GM18505 (cell line): ENCODE measurements at regions not wholly inside any gene's neighbourhood (a gene's known extent, or its start where the extent isn't known, plus 50 kb on each side); places are given as distances from the start of the nearest gene placed in this dataset.
"Not testable (repeated sequence)": the region's sequence is repeated elsewhere in the genome, so short reads cannot be mapped to it uniquely, and the experiment has no call there.

ENCODE experiments used
- ATAC-seq: cut with Tn5 transposase; IDR thresholded peaks from one replicate; pipeline ENCODE4 v1.9.1; 2021; ENCODE audit not compliant: unreplicated experiment
- POLR2A ChIP-seq: IDR thresholded peaks from 4 replicates; pipeline ENCODE4 v1.6.1; 2011; ENCODE audit warnings: borderline replicate concordance; ENCODE audit not compliant: insufficient read depth, insufficient read length; ENCODE audit errors: extremely low read depth

DNA sequence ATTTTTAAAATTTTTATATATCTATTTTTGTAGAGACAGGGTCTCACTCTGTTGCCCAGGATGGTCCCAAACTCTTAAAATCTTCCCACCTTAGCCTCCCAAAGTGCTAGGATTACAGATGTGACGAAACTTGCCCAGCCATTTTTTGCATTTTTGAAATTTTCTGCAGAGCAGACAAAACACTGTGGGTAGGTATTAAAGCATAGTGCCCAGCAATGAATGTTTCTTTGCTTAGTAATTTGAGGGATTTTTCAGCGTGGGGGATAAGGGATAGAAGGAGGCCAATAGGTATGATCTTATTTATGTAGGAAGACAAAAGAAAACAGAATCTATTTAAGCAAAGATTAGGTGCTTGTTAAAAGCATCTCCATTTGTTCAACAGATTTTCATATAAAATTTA lies 446.8 kb upstream of the DPH6 start:
- TF ChIP-seq POLR2A = no peak
- no peak for ATAC-seq

DNA sequence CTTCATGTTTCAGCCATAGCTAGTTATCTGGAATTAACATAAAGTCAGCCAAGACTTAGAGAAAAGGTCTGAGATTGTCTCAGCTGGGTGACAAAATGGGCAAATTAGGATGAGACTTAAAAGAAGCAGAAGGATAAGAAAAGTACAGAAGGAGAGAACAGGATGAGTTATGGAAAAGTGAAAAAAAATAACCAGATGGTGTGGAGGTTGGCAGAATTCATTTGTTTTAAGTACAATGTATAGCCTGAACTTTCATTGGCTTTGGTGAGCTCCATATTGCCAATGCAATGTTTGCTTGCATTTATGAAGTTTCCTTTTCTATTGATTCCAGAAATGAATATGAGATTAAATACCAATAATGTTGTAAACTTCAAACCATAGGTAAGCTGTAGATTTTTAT lies 447.2 kb upstream of the DPH6 start:
- ATAC-seq = no peak
- TF ChIP-seq POLR2A = no peak

DNA sequence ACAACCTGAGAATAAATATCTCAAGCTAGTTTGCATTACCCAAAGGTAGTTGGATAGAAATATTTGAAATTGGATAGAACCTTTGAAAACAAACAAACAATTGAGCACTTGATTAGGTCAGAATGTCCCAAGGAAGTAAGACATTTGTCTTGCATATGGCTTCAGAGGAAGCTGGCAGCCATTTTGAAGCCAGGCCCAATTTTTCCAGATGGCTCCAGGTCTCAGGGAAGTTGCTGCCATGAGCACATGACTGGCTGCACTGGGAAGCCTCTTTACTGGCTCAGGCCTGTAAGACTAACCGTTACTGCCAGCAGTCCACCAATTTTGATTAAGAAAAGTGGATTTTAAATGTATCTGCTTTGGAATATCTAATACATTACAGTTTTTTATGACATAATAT lies 448.9 kb upstream of the DPH6 start:
- no peak for ATAC-seq
- TF ChIP-seq POLR2A = no peak

DNA sequence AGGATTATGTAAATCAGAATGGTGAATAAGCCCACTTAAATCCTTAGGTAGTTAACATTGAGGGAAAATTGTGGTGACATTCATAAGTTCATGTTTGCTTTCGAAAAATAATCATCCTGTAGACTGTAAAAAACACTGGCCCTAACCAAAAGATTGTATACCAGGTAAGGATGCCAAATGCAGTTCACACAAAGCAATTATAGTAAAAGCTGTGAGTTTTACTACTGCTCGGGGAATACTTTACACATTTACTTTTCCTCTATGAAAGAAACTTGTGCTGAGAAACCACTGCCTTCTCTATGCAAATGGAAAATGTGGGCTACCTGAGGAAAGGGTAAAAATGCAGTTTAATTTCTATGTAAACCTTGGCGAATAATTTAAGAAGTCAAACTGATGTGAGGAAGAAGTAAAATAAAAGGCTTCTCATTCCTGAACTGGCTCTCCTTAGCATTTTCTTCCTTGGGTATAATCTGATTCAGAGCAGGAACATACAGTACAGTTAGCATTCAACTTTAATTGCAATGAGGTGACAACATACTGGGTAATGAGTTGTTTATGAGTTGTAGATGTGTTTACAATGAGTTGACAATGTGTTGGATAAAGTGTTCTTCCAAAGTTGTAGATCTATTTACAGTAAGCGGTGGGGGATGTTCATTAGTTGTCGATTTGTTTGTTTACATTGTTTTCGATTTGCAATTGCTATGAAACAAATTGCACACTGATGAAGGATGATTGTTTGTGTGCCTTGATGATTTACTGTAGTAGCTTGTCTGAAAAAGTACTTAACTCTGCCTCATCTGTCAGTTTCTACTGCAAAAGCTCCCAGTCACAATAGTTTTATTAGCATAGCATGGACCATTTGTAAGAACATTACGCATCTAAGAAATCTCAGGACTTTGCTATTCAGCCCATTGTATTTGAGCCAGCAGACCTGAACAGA lies 453.0 kb upstream of the DPH6 start:
- no peak for ATAC-seq
- no peak for TF ChIP-seq POLR2A

DNA sequence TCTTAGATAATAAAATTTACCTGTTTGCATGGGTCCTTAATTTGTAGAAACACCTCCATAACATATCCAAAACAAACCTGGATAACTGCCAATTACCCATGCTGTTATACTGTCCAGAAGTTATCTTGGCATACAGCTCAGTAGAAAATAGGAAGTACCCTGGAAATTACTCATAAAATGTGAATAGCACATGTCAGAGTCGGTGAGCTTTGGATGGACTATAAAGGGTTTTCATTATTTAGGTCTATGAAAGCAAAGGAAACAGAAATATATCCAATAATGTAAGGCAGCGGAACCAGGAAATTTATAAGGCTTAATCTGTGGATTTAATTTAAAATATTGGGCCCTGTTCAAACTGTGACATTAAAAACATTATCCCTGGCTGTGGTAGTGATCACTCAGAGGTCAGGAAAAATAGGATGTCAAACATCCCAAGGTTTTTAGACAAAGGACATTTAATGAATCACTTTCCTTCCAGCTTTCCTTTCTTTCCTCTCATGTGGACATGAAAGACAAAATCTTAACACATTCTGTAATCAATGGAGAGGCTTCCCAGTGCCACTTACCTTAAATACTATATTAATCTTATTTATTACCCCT lies 459.0 kb upstream of the DPH6 start:
- ATAC-seq = no peak
- TF ChIP-seq POLR2A = no peak

DNA sequence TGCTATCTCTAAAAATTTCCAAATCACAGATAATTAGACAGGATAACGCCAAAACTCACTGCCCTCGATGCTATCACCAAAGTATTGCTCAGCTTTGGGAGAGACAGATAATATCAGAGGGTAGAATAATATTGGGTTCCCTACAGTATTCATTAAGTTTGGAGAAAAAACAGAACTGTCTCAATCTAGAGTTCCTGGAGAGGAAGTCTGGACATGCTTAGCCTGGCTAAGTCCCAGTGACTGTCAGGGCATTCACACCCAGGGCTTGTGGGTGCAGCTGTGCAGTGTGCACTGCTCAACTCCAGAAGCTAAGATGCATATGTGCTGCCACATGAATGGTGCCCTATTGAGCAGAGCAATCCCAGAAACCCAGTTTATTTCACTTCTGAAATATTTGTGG lies 459.6 kb upstream of the DPH6 start:
- no peak for ATAC-seq
- TF ChIP-seq POLR2A = no peak

DNA sequence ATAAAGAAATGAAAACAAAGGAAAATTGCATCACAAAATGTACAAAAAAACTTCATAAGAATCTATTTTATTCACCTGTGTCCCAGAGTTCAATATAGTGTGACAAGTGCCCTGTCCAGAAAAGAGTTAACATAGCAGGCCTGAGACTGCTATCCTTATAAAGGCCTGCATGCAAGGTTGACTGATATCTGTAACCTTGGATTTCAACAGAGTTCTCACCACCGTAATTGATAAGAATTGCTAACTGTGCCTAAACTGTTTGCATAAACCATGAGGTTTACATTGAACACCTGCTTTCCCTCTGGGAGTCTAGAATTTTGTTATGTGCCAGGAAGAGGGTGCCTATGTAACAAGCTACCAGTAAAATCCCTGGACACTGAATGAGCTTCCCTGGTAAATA lies 461.7 kb upstream of the DPH6 start:
- no peak for ATAC-seq
- TF ChIP-seq POLR2A = no peak

DNA sequence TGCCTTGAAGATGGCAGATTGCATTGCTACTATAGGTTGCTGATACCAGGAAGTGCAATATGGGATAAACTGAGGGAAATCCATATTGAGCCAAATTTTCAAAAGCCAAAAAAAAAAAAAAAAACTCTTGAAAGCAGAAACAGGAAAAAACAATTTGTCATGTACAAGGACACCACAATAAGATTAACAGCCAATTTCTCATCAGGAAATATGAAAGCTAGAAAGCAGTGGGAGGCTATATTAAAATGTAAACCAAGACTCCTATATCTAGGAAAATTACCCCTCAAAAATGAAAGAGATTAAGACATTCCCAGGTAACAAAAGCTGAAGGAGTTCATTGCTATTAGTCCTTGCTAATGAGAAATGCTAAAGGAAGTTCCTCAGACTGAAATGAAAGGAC lies 462.8 kb upstream of the DPH6 start:
- TF ChIP-seq POLR2A = no peak
- ATAC-seq = no peak

DNA sequence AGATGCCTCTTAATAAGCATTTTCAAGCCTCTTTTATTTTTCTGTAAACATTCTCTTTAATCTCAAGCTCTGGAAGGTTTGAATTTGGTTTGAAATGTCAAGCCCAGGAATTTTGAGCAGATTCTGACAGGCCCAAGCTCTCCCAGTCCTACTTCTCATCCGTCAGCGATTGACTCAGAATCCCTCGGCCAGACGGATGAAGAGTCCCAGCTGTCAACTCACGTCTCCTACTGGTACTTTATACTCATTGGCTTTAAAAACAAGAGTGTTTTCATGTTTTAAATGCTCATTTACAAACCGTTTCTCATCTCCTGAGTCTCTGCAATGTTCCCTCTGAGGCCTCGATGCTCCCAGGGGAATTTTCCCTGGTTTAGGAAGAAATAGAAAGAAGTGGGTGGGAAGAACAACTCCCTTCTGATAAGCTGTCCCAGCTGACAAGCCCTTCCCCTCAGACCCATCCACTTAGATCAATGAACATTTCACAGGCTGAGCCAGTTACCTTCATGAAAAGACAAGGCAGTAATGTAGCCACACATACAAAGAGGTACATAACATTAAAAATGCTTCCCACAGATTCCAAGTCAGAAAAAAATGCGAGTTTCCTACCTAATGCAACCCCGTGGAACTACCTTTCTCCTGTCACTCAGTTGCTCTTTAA lies 478.2 kb upstream of the DPH6 start:
- no peak for TF ChIP-seq POLR2A
- ATAC-seq = no peak

DNA sequence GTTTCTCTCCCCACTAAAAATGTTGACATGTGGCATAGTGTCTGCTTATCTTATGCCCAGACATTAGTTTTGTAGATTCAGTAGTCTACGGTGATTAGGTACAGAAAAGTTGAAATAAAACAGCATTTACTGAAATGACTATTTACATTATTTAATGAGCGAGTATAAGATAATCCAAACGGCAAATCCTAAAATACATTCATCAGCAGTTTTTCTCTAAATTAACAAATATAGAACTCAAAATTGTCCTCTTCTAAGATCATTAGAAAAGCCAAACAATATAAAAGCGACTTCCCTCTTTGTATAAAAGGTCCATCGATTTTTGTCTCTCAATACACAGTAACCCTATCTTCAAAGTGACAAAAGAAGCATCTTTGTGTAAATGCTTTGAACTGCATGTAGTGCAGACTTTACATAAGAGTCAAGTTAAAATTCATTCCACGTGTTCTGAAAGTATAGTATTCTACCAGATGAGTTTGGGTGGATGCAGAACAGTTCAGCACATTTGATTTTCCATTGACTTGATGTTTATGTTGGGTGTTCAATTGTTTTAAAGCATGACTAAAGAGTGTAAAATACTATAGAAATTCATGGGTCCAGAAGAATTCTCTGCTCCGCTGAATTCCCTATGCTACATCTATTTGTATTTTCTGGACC lies 480.8 kb upstream of the DPH6 start:
- no peak for ATAC-seq
- TF ChIP-seq POLR2A = no peak

DNA sequence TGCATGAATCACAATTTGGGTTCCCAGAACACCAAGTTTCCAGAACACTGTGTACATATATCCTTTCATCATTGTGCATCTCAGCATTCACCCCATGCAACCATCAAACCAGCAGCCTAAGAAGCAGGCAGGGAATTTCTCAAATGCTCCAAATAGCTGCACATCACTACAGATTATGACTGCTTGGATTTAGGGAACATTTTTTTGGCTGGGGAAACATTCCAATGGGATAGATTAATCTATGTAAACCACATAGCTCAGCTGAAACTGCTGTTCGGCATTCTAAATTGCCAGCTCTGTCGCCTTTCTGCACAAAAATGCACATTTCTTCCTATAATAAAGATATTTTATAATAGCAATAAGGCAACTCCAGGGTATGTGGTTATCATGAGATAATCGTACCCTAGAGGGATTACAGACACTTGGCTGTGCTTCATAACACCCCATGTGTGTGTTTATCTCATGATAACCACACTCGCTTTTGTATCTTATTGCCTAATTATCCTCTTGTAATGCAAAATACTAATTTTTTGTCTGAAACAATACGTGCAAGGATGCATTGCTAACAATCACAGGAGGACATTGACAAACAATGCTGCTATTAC lies 483.7 kb upstream of the DPH6 start:
- TF ChIP-seq POLR2A = no peak
- no peak for ATAC-seq

DNA sequence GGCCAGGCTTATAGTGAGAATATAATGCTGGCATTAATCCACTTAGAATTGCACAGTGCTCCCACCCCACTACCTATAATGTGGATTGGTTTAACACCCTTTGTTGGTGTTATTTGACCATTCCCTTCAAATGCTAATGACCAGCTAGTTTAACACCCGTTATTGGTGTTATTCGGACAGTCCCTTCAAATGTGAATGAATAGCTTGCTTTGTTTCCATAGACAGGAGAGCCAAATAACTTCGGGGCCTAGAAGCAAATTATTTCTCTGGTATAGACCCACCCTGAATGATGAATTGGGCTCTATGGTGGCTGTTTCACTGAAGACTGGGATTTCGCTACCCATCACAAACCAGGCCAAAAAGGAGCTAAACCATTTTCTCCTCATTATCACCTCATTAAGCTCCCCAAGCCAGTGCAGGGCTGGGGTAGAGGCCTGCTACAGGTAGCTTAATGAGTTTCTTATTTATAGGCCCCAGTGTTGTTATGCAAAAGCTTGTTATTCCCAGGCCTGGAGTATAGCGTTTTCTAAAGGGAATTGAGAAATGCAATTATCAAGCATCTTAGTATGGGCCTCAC lies 494.1 kb upstream of the DPH6 start:
- ATAC-seq = no peak
- TF ChIP-seq POLR2A = no peak

DNA sequence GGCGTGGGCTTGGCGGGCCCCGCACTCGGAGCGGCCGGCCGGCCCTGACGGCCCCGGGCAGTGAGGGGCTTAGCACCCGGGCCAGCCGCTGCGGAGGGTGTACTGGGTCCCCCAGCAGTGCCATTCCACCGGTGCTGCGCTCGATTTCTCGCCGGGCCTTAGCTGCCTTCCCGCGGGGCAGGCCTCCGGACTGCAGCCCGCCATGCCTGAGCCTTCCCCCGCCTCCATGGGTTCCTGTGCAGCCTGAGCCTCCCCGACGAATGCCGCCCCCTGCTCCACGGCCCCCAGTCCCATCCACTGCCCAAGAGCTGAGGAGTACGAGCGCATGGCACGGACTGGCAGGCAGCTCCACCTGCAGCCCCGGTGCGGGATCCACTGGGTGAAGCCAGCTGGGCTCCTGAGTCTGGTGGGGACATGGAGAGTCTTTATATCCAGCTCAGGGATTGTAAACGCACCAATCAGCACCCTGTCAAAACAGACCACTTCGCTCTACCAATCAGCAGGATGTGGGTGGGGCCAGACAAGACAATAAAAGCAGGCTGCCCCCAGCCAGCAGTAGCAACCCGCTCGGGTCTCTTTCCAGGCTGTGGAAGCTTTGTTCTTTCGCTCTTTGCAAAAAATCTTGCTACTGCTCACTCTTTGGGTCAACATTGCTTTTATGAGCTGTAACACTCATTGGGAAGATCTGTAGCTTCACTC lies 501.2 kb upstream of the DPH6 start:
- ATAC-seq = not testable (repeated sequence)
